MCF 10A (cell line): ENCODE measurements at regions not wholly inside any gene's neighbourhood (a gene's known extent, or its start where the extent isn't known, plus 50 kb on each side); places are given as distances from the start of the nearest gene placed in this dataset.
"Not testable (repeated sequence)": the region's sequence is repeated elsewhere in the genome, so short reads cannot be mapped to it uniquely, and the experiment has no call there.

Source experiments
- BruUV-seq: library from RNA; stranded (reverse); fragments of 400-500 nt; replicated peaks from 2 replicates; lab custom pipeline; 2021; lab: Mats Ljungman, UMichigan
- CTCF ChIA-PET: fragments of 300-600 bp; sonication (Branson Sonifier 250); formaldehyde crosslinking; extraction: SDS; loops from one replicate; lab custom pipeline; 2021; ENCODE audit warnings: antibody characterized with exemption, inconsistent platforms; lab: Yijun Ruan, JAX
- POLR2A ChIA-PET: fragments of 300-600, 350-650 bp; sonication (Branson Sonifier 250); formaldehyde crosslinking; extraction: SDS; loops from one replicate; lab custom pipeline; 2020; ENCODE audit warnings: antibody characterized with exemption, inconsistent platforms; lab: Yijun Ruan, JAX
- DNase-seq: peaks from one replicate; pipeline ENCODE4 v3.0.0-alpha.2; 2018; ENCODE audit not compliant: unreplicated experiment
- H3K27ac Mint-ChIP-seq: one replicate; pipeline ENCODE4 v1.8.0; 2022; ENCODE audit warnings: mild to moderate bottlenecking, low read depth, mixed read lengths; ENCODE audit not compliant: unreplicated experiment
- H3K27me3 Mint-ChIP-seq: one replicate; pipeline ENCODE4 v1.8.0; 2022; ENCODE audit warnings: mixed read lengths; ENCODE audit not compliant: insufficient read depth, unreplicated experiment
- H3K36me3 Mint-ChIP-seq: one replicate; pipeline ENCODE4 v1.8.0; 2022; ENCODE audit warnings: mild to moderate bottlenecking, moderate library complexity, mixed read lengths; ENCODE audit not compliant: insufficient read depth, unreplicated experiment
- H3K4me1 Mint-ChIP-seq: one replicate; pipeline ENCODE4 v1.8.0; 2022; ENCODE audit warnings: mixed read lengths; ENCODE audit not compliant: insufficient read depth, unreplicated experiment
- H3K4me3 Mint-ChIP-seq: one replicate; pipeline ENCODE4 v1.8.0; 2022; ENCODE audit warnings: mild to moderate bottlenecking, moderate library complexity, mixed read lengths; ENCODE audit not compliant: unreplicated experiment
- H3K9me3 Mint-ChIP-seq: one replicate; pipeline ENCODE4 v1.8.0; 2022; ENCODE audit warnings: mixed read lengths; ENCODE audit not compliant: unreplicated experiment
- CTCF ChIP-seq: fragments of 200-600 bp; IDR thresholded peaks from one replicate; pipeline ENCODE4 v1.8.0; 2022; ENCODE audit warnings: antibody characterized with exemption, mild to moderate bottlenecking; ENCODE audit not compliant: unreplicated experiment
- intact Hi-C: fragments of 100-400 bp; cut with micrococcal nuclease; formaldehyde crosslinking; loops from 2 replicates; pipeline ENCODE4 v1.14.1; 2022

GRCh38 chr9:100653643-100654334, 75.9 kb downstream of the CAVIN4 start:
- Mint-ChIP-seq H3K36me3 (no peaks in the 10 kb centered on the region), H3K27ac (no peak overlapping the region), H3K4me1 (no peaks in the 10 kb centered on the region), H3K4me3 (no peak overlapping the region), H3K9me3 (no peaks in the 10 kb centered on the region), H3K27me3 (peaks cover 39% of the 10 kb centered on the region)
- ChIA-PET POLR2A (no interaction called here), CTCF (no interaction called here)
- TF ChIP-seq CTCF = no peak
- intact Hi-C loops = no loop called here
- DNase-seq = no peak
- BruUV-seq = no TSS peak

- CTCF ChIA-PET, intact Hi-C loops, H3K4me3 Mint-ChIP-seq, H3K36me3 Mint-ChIP-seq, H3K4me1 Mint-ChIP-seq, H3K27ac Mint-ChIP-seq, H3K9me3 Mint-ChIP-seq, POLR2A ChIA-PET, DNase-seq, BruUV-seq: not testable (repeated sequence)
- H3K27me3 Mint-ChIP-seq = peaks cover 19% of the 10 kb centered on the region
Measured at GRCh38 chr9:100656851-100657250, 79.0 kb downstream of the CAVIN4 start.

GRCh38 chr9:100661668-100662067, 83.8 kb downstream of the CAVIN4 start:
- intact Hi-C loops = no loop called here
- CTCF ChIA-PET = no interaction called here
- POLR2A ChIA-PET = no interaction called here
- Mint-ChIP-seq H3K9me3 (no peaks in the 10 kb centered on the region), H3K4me1 (no peaks in the 10 kb centered on the region), H3K4me3 (no peak overlapping the region), H3K36me3 (no peaks in the 10 kb centered on the region), H3K27me3 (no peaks in the 10 kb centered on the region), H3K27ac (no peak overlapping the region)
- BruUV-seq = no TSS peak
- TF ChIP-seq CTCF = no peak
- no peak for DNase-seq

GRCh38 chr9:100662122-100662521, 84.2 kb downstream of the CAVIN4 start:
- no peak for DNase-seq
- ChIA-PET POLR2A (no interaction called here), CTCF (no interaction called here)
- no peak for TF ChIP-seq CTCF
- intact Hi-C loops = no loop called here
- Mint-ChIP-seq H3K27ac (no peak overlapping the region), H3K27me3 (no peaks in the 10 kb centered on the region), H3K4me3 (no peak overlapping the region), H3K9me3 (no peaks in the 10 kb centered on the region), H3K4me1 (no peaks in the 10 kb centered on the region), H3K36me3 (no peaks in the 10 kb centered on the region)
- BruUV-seq = no TSS peak

- POLR2A ChIA-PET = no interaction called here
- BruUV-seq = no TSS peak
- CTCF ChIA-PET = interaction anchor here (0.5 to 0.6 kb wide), 2 partner anchors 64 to 955 kb away, joined by 3 read pairs; no protein-coding TSS in a partner anchor
- intact Hi-C loops = no loop called here
- H3K4me3 Mint-ChIP-seq = no peak overlapping the region
- H3K9me3 Mint-ChIP-seq = no peaks in the 10 kb centered on the region
- H3K27ac Mint-ChIP-seq = no peak overlapping the region
- peaks cover 22% of the 10 kb centered on the region for H3K27me3 Mint-ChIP-seq
- no peak for TF ChIP-seq CTCF
- H3K36me3 Mint-ChIP-seq = no peaks in the 10 kb centered on the region
- H3K4me1 Mint-ChIP-seq = no peaks in the 10 kb centered on the region
- no peak for DNase-seq
Measured at GRCh38 chr9:100667448-100667847, 89.6 kb downstream of the CAVIN4 start.
